Breast epithelium (tissue), 4 donors: ENCODE measurements at regions not wholly inside any gene's neighbourhood (a gene's known extent, or its start where the extent isn't known, plus 50 kb on each side); places are given as distances from the start of the nearest gene placed in this dataset.
"Not testable (repeated sequence)": the region's sequence is repeated elsewhere in the genome, so short reads cannot be mapped to it uniquely, and the experiment has no call there.

ENCODE experiments used
- DNase-seq, 2 donors: peaks; one replicate each; pipeline ENCODE4 v3.0.0-alpha.2; 2019; ENCODE audit warnings: low spot score in 2 of 2
- H3K27ac ChIP-seq, 2 donors: fragments of 200-600 bp; sonication (generic) in 1 of 2; one replicate each; pipeline ENCODE4 v1.5.1; 2016 to 2019; ENCODE audit warnings: mild to moderate bottlenecking in 1 of 2
- H3K27me3 ChIP-seq, 2 donors: fragments of 200-600 bp; sonication (generic) in 1 of 2; one replicate each; pipeline versions ENCODE4 v1.5.1 to v1.6.0; 2017 to 2019; ENCODE audit warnings: control low read depth in 1 of 2, mild to moderate bottlenecking in 1 of 2
- H3K36me3 ChIP-seq: fragments of 200-600 bp; one replicate; pipeline ENCODE4 v1.5.1; 2019
- H3K4me1 ChIP-seq, 2 donors: fragments of 200-600 bp; sonication (generic); one replicate each; pipeline ENCODE4 v1.5.1; 2016 to 2019; ENCODE audit warnings: control low read depth in 1 of 2
- H3K4me3 ChIP-seq, 3 donors: fragments of 200-600 bp; sonication (generic); 1 replicate in 2 of 3; 2 replicates in 1 of 3; pipeline ENCODE4 v1.5.1; 2016 to 2019; ENCODE audit warnings: mild to moderate bottlenecking in 3 of 3, moderate library complexity in 2 of 3
- H3K9me3 ChIP-seq, 2 donors: fragments of 200-600 bp; sonication (generic) in 1 of 2; one replicate each; pipeline ENCODE4 v1.5.1; 2016 to 2019; ENCODE audit warnings: control low read depth in 1 of 2
- POLR2A ChIP-seq: fragments of 450-650 bp; IDR thresholded peaks from one replicate; pipeline ENCODE4 v1.6.1; 2016; ENCODE audit warnings: antibody characterized with exemption, mild to moderate bottlenecking, moderate library complexity
- POLR2AphosphoS5 ChIP-seq, 3 donors: sonication (generic); formaldehyde crosslinking; IDR thresholded peaks; one replicate each; pipeline ENCODE4 v1.6.1; 2017; ENCODE audit warnings: antibody characterized with exemption in 3 of 3
- intact Hi-C: fragments of 100-400 bp; cut with DNase I; formaldehyde crosslinking; loops from one replicate; pipeline ENCODE4 v1.15.1; 2023; ENCODE audit warnings: low total_unique reads
- TF ChIP-seq, protein P1 (sequence below), 3 donors: fragments of 450-650 bp; IDR thresholded peaks; one replicate each; pipeline ENCODE4 v1.5.1; 2016 to 2017; ENCODE audit warnings: antibody characterized with exemption in 3 of 3, mild to moderate bottlenecking in 3 of 3, moderate library complexity in 3 of 3

DNA sequence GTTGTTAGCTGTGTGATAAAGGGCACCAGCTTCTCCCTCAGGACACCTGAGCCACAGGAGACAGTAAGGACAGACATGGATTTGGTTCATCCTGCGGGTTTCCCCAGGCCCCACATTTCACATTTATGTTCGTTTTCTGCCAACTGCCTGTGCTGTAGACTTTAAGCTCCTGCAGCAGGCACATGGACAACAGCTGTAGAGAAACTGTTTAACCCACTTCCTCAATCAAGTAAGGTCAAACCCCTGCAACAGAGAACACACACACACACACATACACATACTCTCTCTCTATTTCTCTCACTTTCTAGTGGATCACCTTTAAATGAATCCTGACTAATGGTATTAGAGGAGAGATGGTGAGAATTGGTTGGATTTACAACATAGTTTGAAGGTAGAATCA, 90.7 kb downstream of the C11orf87 start:
- TF ChIP-seq POLR2AphosphoS5 (IDR thresholded peaks at IDR 0.05), result no peak
- TF ChIP-seq, protein P1, sequence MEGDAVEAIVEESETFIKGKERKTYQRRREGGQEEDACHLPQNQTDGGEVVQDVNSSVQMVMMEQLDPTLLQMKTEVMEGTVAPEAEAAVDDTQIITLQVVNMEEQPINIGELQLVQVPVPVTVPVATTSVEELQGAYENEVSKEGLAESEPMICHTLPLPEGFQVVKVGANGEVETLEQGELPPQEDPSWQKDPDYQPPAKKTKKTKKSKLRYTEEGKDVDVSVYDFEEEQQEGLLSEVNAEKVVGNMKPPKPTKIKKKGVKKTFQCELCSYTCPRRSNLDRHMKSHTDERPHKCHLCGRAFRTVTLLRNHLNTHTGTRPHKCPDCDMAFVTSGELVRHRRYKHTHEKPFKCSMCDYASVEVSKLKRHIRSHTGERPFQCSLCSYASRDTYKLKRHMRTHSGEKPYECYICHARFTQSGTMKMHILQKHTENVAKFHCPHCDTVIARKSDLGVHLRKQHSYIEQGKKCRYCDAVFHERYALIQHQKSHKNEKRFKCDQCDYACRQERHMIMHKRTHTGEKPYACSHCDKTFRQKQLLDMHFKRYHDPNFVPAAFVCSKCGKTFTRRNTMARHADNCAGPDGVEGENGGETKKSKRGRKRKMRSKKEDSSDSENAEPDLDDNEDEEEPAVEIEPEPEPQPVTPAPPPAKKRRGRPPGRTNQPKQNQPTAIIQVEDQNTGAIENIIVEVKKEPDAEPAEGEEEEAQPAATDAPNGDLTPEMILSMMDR (IDR thresholded peaks at IDR 0.05), result no peak
- TF ChIP-seq POLR2A, result no peak
- no peaks in the 10 kb centered on the region for H3K27me3 ChIP-seq
- no peak overlapping the region for H3K4me3 ChIP-seq
- intact Hi-C loops, result no loop called here
- no peaks in the 10 kb centered on the region for H3K9me3 ChIP-seq
- H3K36me3 ChIP-seq, result no peaks in the 10 kb centered on the region
- H3K27ac ChIP-seq, result no peak overlapping the region
- DNase-seq, result no peak
- H3K4me1 ChIP-seq, result no peaks in the 10 kb centered on the region

DNA sequence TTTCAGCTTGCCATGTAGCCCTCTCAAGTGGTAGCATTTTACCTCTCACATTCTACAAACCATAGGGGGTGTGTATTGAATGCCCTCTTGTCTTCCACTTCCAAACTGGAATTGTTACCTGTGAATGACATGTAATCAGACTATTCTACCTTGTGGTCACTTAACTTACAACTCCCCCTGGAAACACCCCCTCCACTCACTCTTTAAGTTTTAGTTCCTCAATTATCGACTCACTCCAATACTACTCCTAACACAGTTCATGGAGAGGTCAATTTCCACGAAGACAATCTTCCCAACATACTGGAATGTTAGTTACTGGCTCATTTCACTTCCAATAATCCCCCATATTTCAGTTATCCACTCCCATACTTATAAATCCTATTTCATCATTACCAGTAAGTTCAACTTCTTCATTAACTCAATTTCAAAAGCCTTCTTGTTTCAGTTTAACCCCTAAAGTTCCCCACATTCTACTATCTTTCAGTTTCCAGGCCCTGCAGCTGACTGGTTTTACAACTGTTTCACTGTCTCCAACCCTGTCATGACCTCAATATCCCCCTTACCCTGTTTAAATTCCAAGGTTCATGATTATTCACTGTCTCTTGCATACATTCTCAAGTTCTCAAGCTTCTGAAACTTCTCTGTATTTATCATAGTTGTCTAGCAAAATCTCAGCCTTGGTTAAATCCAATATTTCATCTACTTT, 92.5 kb downstream of the C11orf87 start:
- Histone ChIP-seq H3K4me3 (no peak overlapping the region), H3K9me3 (no peaks in the 10 kb centered on the region), H3K27me3 (no peaks in the 10 kb centered on the region), H3K27ac (no peak overlapping the region), H3K36me3 (no peaks in the 10 kb centered on the region), H3K4me1 (no peaks in the 10 kb centered on the region)
- TF ChIP-seq POLR2AphosphoS5 (IDR thresholded peaks at IDR 0.05) (no peak), POLR2A (no peak)
- TF ChIP-seq, protein P1 (IDR thresholded peaks at IDR 0.05), result no peak
- intact Hi-C loops, result no loop called here
- no peak for DNase-seq

DNA sequence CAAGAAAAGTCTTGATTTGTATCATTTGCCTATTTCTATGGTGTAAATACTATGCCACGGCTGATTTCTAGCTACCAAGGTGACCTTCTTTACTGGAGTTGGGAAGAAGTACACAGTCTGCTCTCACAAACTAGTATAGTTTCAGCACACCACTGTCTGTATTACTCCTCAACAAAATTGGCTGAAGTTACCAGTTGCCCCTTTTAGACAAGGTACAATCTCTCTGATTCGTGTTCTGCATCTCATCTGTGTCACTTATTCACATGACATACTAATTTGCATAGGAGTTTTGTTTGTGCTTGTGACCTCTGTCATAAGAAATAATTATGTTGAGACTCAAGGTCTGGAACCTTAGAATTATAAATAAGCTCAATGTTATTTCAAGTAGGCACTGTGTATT, 97.3 kb downstream of the C11orf87 start:
- DNase-seq, result no peak

DNA sequence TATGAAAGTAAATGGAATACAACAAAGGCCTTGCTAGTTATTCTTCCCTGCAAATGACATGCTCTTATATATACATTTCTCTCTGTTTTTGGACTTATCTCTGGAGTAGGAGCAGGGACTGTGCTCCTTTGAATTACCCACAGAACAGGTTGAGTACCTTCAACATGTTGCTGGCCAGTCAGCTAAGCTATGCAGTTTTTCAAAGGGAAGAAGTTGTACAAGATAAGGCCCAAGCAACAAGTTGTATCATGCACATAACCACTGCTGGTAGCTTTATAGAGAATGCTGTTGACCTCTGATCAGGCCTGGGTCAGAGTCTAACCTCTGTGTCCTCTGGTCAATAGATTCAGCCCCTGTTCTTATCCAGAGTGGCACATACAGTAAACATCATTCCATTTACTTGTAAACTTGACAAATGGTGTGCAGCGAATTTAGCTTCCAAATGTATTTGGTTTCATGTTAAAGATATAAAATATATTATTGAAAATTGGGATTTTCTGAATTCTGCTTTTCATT, 99.6 kb downstream of the C11orf87 start:
- peaks cover 0 to 6% of the 10 kb centered on the region in 2 donors for H3K9me3 ChIP-seq
- TF ChIP-seq, protein P1 (IDR thresholded peaks at IDR 0.05), result no peak
- TF ChIP-seq POLR2AphosphoS5 (IDR thresholded peaks at IDR 0.05), result no peak
- no peak for TF ChIP-seq POLR2A
- H3K4me3 ChIP-seq, result no peak overlapping the region
- H3K4me1 ChIP-seq, result no peaks in the 10 kb centered on the region
- no peak for DNase-seq
- H3K27me3 ChIP-seq, result no peaks in the 10 kb centered on the region
- H3K27ac ChIP-seq, result no peak overlapping the region
- no peaks in the 10 kb centered on the region for H3K36me3 ChIP-seq
- intact Hi-C loops, result no loop called here

More for the DNA sequence above, 97.3 kb downstream of the C11orf87 start:
- Histone ChIP-seq H3K4me1 (no peaks in the 10 kb centered on the region), H3K9me3 (no peaks in the 10 kb centered on the region), H3K4me3 (no peak overlapping the region), H3K27me3 (no peaks in the 10 kb centered on the region), H3K36me3 (no peaks in the 10 kb centered on the region), H3K27ac (no peak overlapping the region)
- TF ChIP-seq, protein P1 (IDR thresholded peaks at IDR 0.05), result no peak
- no peak for TF ChIP-seq POLR2AphosphoS5 (IDR thresholded peaks at IDR 0.05)
- intact Hi-C loops, result no loop called here

DNA sequence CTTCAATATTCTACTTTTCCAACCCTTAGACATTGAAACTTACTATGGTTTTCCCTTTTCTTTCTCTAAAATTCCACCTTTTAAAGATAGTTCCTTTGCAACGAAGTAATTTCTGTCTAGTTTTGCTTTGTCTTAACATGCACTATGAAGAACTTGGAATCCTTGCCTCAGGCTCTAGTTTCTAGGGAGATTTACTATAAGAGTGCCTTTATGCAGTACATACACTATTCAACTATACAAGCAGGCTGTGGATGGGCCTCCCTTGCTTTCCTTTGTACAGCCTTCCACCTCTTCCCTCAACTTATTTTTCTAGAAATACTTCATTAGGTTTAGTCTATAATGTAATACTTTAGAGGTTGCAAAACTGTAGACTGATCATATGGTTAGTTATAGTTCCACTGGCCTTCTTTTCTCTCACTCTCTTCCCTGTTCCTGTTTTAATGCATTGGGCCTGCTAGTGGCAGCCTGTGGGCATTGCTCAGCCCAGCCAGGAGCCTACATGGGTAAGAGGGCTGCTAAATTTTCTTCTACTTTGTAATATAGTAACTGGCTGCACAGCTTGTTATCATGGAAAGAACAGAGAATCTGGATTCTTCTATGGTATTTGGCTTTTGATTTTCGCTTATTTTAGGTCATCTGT, 100.2 kb downstream of the C11orf87 start:
- Histone ChIP-seq H3K4me1 (no peaks in the 10 kb centered on the region), H3K27me3 (no peaks in the 10 kb centered on the region), H3K36me3 (no peaks in the 10 kb centered on the region), H3K9me3 (peaks cover 0 to 6% of the 10 kb centered on the region in 2 donors), H3K27ac (no peak overlapping the region), H3K4me3 (no peak overlapping the region)
- intact Hi-C loops, result no loop called here
- TF ChIP-seq POLR2A (no peak), POLR2AphosphoS5 (IDR thresholded peaks at IDR 0.05) (no peak)
- TF ChIP-seq, protein P1 (IDR thresholded peaks at IDR 0.05), result no peak
- no peak for DNase-seq

DNA sequence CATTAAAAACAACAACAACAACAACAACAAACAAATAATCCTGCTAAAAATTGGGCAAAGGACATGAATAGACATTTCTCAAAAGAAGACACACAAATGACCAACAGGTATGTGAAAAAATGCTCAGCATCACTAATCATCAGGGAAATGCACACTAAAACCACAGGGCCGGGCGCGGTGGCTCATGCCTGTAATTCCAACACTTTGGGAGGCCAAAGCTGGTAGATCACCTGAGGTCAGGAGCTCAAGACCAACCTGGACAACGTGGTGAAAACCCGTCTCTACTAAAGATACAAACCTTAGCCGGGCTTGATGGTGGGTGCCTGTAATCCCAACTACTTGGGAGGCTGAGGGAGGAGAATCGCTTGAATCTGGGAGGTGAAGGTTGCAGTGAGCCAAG, 103.6 kb downstream of the C11orf87 start:
- H3K4me1 ChIP-seq, H3K36me3 ChIP-seq, intact Hi-C loops, H3K27me3 ChIP-seq, H3K27ac ChIP-seq, DNase-seq, H3K9me3 ChIP-seq, H3K4me3 ChIP-seq: not testable (repeated sequence)
